Spleen (tissue), 7 donors: ENCODE measurements at regions not wholly inside any gene's neighbourhood (a gene's known extent, or its start where the extent isn't known, plus 50 kb on each side); places are given as distances from the start of the nearest gene placed in this dataset.

Source experiments
- CTCF ChIP-seq, 11 experiments: fragments of 200-600 bp in 7 of 11; fragments of 450-650 bp in 4 of 11; sonication (generic) in 4 of 11; IDR thresholded peaks in 8 of 11; conservative IDR thresholded peaks in 3 of 11; 1 replicate in 7 of 11; 2 replicates in 4 of 11; pipeline versions ENCODE4 v1.4.0 to v1.8.0; 2016 to 2021; ENCODE audit warnings: antibody characterized with exemption in 11 of 11, inconsistent platforms in 4 of 11, mild to moderate bottlenecking in 1 of 11
- POLR2A ChIP-seq, 3 donors: fragments of 450-650 bp; IDR thresholded peaks; one replicate each; pipeline ENCODE4 v1.5.1; 2017; ENCODE audit warnings: antibody characterized with exemption in 3 of 3, mild to moderate bottlenecking in 1 of 3
- donor health status: DM: no; HTN: no; CAD: no; lungs with moderate emphysema.
- donor health status: DM: no; HTN: no; CAD: no.
- donor health status: DM: no; HTN: no; CAD: no.

- TF ChIP-seq POLR2A (IDR thresholded peaks at IDR 0.05) (no peak), CTCF (IDR thresholded peaks at IDR 0.05 in 8 of 11, conservative IDR thresholded peaks at IDR 0.05 in 3 of 11) (no peak)
Measured at GRCh38 chr2:122117371-122117770, 361.9 kb downstream of the TSN start.
